ENCODE measurements at regions not wholly inside any gene's neighbourhood (a gene's known extent, or its start where the extent isn't known, plus 50 kb on each side); places are given as distances from the start of the nearest gene placed in this dataset.

DNA sequence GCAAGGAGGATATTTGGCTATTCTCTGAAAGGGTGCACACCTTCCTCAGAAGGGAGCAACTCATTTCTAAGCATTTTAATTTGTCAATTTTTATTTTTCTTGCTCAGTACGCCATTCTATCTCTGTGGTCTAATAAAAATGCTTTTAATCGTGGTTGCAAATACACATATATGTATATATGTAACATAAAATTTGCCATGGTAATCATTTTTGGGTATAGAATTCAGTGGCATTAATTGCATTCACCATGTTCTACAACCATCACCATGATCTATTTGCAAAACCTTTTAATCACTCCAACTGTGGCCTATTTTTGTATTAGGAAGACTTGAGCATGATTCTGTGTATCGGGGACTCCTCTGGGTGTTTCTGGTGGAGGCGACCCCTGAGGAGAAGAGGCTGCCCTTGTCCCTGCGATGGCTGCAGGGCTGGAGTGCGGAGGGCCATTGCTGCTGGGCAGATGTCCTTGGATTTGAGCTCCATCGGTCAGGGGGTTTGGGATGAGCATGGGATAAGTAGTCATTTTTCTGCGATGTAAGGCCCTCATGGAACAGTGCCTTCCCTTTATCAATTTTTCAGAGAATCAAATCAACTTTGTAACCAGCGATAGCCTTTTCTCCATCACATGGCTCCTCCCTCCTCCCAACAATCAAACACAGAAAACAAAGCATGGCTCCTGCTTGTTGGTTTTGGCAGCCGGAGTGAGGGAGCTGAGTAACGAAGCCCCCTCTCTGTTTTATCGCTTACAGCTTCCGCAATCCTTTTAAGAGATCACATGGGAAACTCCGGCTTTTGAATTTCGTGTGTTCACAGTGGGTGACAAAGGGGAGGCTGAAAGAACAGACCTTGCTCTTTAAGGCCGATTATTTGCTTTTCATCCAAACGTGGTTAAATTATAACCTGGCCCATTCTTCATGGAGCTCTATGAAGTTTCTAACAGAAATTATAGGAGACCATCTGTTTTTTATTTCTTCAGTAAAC is 187.3 kb downstream of the TENT4A start:
- no peak for DNase-seq (ENCODE audit: low read depth, low spot score)
- in situ Hi-C loops (cut with HindIII; ENCODE audit: low pct_unique_long_range_greater_than_20kb, low sequenced_read_pairs) = no loop called here

DNA sequence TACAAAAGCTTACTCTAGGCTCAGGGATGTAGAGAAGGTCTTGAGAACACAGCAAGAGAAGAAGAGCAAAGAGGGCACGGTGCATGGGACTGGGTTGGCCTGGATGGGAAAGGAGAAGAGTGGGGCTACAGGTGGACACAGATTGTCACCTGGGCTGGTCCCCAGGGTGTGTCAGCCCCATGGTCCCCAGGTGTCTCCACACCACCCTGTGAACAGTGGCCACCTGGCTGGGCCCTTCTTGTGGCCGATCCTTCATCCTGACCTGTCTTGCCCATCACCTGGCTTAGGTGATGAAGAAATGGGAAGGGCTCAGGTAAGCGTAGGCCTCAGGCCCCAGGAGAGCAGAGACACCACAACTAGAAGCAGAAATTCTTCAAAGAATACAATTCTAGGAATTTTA is 188.9 kb downstream of the TENT4A start:
- in situ Hi-C loops (cut with HindIII; ENCODE audit: low pct_unique_long_range_greater_than_20kb, low sequenced_read_pairs) = no loop called here
- no peak for DNase-seq (ENCODE audit: low read depth, low spot score)

DNA sequence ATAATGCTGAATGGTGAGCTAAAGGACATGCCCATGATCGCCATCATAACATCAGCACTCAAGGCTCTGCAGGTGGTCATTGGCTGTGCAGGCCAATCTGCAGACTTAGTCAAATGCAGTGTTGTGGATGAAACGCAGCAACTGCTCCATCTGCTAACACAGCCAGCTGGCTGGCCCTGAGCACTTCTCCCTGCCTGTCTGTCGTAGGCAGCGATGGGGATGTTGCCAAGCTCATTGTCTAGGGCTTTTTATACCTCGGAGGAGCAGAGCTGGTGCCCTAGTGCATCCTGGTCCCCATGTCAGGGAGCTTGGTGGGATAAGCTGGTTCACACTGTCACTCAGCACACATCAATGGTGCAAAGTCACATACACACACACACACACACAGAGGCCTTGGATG is 189.4 kb downstream of the TENT4A start:
- in situ Hi-C loops (cut with HindIII; ENCODE audit: low pct_unique_long_range_greater_than_20kb, low sequenced_read_pairs) = no loop called here
- no peak for DNase-seq (ENCODE audit: low read depth, low spot score)

DNA sequence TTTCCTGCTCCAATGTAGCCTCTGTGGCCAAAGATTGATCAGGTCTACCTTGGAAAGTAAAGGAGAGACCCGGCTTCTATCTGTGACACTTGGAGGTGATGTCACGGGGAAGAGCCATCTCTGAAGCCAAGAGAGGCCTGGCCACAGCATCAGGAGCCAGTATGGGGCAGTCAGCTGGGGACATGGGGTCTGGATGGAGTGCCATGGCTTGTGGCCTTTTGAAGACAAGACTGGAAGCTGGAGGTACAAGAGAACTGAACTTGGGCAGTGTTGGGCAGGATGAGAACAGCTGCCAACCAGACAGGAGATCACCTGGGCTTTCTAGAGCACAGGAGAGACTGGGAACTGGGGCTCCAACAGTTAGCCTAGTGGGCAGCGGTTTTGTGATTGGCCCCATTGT is 190.7 kb downstream of the TENT4A start:
- DNase-seq (ENCODE audit: low read depth, low spot score) = no peak
- in situ Hi-C loops (cut with HindIII; ENCODE audit: low pct_unique_long_range_greater_than_20kb, low sequenced_read_pairs) = no loop called here

DNA sequence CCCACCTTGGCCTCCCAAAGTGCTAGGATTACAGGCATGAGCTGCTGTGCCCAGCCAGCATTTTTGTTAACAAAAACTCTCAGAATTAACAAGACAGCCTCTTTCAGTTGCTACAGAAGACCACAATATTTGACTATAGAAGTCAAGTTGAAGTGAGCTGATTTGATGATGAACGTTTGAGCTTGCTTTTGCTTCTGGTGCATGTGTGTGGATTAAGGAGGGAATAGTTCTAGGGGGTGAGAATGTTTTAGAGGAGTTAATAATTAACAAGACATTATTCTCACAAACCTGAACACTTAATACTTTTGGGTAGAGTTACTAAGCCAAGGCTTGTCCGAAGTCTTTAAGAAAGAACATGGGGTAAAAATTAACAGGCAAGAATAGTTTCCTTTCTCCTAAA is 191.6 kb downstream of the TENT4A start:
- in situ Hi-C loops (cut with HindIII; ENCODE audit: low pct_unique_long_range_greater_than_20kb, low sequenced_read_pairs) = no loop called here
- DNase-seq (ENCODE audit: low read depth, low spot score) = no peak

DNA sequence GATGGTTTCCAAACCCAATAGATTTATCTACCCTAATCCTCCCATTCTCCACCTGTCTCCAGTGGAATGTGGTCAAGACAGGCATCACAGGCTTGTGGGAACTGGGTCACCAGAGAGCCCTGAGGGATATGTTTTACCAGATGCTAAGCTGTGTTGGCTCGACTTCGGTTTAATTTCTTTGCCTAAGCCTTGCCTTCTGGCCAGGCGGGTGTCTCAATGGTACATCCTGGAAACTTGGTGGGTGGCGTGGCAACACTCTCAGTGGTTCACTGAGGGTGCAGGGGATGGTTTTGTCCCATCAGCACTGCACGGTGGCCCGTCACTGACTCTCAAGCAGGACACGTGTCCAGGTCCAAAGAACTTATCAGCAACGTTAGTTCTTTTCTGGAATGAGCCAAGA is 192.2 kb downstream of the TENT4A start:
- in situ Hi-C loops (cut with HindIII; ENCODE audit: low pct_unique_long_range_greater_than_20kb, low sequenced_read_pairs) = no loop called here
- no peak for DNase-seq (ENCODE audit: low read depth, low spot score)

DNA sequence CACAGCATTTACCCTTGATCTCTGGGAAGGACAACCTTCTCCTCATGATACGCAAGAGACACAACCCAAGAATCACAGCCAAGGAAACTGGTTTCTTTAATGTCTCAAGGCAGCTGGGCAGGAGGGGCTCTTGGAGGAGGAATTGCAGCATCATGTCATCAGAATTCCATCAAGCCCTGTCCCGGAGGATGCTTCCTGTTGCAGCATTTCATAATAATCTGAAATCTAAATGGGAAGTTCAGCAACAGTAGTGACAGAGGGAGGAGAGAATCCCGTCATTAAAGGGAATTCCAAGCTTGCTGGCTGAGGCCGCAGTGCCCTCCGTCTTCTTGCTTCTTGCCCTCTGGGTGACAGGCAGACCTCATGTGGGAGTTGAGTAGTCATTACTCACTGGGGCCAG is 192.7 kb downstream of the TENT4A start:
- in situ Hi-C loops (cut with HindIII; ENCODE audit: low pct_unique_long_range_greater_than_20kb, low sequenced_read_pairs) = no loop called here
- DNase-seq (ENCODE audit: low read depth, low spot score) = no peak

DNA sequence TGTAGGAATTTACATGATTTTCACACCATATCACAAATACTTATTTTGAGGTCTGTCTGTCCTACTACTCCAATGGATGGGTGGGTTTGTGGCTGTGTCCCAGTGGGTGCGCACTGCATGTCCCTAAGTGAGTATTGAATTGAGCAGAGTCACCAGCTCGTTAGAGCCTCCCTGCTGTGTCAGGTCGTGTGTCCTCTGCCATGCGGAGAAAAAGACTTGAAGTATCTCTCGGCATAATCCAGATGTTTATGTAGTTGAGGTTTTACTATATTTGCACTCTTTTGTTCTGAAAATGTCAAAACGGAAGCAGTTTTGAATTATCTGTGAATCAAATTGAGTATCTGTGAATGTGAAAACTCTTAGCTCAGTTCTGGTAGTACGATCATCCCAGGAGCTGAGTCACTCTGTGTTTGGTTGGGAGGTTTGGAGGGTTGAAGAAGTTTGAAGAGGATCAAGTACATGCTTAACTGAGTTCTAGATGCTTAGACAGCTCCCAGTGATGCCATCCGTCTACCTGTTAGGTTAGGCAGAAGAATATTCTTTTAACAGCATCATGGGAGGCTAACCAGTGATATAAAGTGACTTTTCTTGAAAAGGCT is 194.2 kb downstream of the TENT4A start:
- in situ Hi-C loops (cut with HindIII; ENCODE audit: low pct_unique_long_range_greater_than_20kb, low sequenced_read_pairs) = no loop called here
- no peak for DNase-seq (ENCODE audit: low read depth, low spot score)

DNA sequence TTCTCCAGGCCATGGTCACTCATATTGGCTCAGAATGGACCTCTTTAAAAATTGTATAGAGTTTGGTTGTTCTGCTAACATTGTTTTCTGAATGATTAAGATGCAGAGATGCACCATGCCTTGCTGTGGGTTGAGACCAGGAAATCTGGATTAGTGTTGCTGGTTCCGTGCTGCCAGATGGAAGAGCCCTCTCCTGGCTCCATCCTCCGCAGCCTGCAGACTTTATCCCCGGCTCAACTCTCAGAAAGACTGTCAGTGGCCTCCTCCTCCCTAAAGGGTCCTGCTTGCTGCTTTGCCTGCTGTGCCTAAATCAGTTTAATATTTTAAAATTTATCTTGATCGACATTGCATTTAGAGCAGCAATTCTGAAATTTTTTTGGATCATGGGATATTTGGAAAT is 196.7 kb downstream of the TENT4A start:
- in situ Hi-C loops (cut with HindIII; ENCODE audit: low pct_unique_long_range_greater_than_20kb, low sequenced_read_pairs) = no loop called here
- DNase-seq (ENCODE audit: low read depth, low spot score) = no peak

DNA sequence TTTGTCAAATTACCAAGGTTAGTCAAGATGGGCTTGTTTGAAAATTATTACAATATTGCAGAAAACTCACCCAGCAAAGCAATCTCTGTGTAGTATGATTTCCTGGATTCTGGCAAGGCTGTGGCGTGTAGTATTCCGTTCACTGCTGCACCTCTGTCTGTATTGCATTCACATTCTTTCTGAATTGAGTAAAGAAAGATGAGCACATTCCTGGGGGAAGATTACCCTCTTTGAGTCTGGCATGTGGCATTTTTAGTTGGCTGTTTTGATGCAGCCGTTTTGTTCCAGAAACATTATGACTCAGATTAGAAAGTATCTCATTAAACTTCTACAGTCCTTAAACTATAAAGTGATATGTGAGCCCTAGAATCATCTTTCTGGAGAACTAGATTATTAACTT is 197.7 kb downstream of the TENT4A start:
- DNase-seq (ENCODE audit: low read depth, low spot score) = no peak

DNA sequence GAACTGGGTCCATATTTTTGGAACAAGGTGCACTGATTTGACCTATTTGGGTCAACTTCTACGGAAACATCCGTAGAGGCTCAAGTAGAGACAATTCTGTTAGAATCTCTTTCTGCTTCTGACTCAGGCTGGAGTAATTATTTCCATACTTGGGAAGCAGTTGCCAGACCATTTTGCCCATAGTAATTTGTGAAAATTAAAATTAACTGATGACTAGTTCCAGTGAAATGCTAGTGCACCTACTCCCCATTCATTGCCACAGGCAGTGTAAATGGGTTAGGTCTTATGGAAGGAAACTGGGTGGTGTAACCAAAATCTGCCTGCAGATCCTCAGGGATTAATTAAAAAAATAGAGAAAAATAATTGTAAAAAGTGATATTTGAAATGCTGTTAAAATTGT is 201.1 kb downstream of the TENT4A start:
- in situ Hi-C loops (cut with HindIII; ENCODE audit: low pct_unique_long_range_greater_than_20kb, low sequenced_read_pairs) = no loop called here
- DNase-seq (ENCODE audit: low read depth, low spot score) = no peak

More for the DNA sequence above, 197.7 kb downstream of the TENT4A start:
- in situ Hi-C loops (cut with HindIII; ENCODE audit: low pct_unique_long_range_greater_than_20kb, low sequenced_read_pairs) = no loop called here

DNA sequence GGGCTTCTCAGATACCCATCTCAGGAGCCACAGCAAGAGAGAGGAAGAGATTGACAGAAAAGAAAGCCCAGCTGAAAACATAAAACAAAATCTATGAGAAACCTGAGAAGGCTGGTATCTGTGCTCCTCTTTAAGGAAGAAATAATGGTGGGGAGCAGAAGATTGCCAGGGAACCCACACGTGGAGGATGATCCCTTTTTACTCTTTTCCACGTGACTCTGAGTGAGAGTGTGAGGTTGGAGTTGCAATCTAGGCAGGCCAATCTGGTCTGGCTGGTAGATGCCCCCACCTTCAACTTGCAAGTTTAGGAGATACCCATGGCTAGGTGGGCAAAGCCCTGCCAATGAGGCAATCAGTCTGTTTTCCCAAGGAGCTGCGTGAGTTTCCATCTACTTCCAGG is 202.3 kb downstream of the TENT4A start:
- DNase-seq (ENCODE audit: low read depth, low spot score) = no peak
- in situ Hi-C loops (cut with HindIII; ENCODE audit: low pct_unique_long_range_greater_than_20kb, low sequenced_read_pairs) = no loop called here

DNA sequence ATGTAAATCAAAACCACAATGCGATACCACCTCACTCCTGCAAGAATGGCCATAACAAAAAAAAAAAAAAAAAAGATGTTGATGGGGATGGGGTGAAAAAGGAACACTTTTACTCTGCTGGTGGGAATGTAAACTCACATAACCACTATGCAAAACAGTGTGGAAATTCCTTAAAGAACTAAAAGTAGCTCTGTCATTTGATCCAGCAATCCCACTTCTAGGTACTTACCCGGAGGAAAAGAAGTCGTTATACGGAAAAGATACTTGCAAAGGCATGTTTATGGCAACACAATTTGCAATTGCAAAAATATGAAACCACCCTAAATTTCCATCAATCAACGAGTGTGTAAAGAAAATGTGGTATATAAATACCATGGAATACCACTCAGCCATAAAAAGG is 205.0 kb downstream of the TENT4A start:
- in situ Hi-C loops (cut with HindIII; ENCODE audit: low pct_unique_long_range_greater_than_20kb, low sequenced_read_pairs) = no loop called here
- no peak for DNase-seq (ENCODE audit: low read depth, low spot score)

DNA sequence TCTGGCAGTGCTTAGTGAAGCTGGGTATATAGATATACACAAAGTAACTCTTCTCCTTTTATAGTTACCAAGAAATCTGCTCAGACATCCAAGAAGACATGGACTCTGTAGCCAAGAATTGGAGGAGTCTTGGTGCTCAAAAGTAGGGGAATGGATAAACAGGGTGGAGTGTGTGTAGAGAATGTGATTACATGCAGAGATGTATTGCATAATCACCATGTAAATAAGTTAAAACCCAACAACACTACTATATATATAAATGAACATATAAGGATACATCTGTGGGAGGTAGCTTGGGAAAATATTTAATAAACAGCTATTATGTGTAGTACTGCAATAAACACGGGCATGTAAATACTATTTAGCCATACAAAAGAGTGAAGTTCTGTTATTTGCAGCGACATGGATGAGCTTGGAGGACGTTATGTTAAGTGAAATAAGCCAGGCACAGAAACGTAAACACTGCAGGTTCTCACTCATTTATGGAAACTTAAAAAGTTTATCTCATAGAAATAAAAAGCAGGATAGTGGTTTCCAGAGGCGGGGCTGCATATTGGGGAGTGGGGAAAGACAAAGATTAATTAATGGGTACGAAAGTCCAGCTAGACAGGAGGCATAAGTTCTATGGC is 207.5 kb downstream of the TENT4A start:
- in situ Hi-C loops (cut with HindIII; ENCODE audit: low pct_unique_long_range_greater_than_20kb, low sequenced_read_pairs) = no loop called here
- no peak for DNase-seq (ENCODE audit: low read depth, low spot score)

DNA sequence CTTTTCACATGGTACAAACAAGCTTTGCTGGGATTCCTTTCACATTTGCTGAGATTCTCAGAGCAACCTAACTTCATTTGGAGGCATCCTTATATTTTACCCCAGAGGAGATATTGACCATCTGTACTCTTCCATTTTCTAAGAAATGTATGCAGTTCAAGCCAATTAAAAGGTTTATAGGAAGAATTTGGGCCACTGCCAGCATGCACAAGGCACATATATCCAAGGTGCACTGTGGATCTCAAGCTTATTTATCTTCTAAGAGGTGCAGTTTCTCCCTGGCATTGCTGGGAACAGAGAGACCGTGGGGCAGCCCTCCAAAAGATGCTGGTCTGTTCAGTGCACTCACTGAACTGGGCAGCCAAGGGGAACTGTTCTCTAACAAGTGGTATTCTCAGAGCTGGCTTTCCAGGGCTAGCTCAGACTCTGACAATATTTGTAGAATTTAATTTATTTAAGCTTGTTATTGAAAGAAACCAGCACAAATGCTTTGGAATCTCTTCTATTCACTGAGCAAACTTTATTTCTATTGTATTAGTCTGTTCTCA is 213.3 kb downstream of the TENT4A start:
- DNase-seq (ENCODE audit: low read depth, low spot score) = no peak
- in situ Hi-C loops (cut with HindIII; ENCODE audit: low pct_unique_long_range_greater_than_20kb, low sequenced_read_pairs) = no loop called here

DNA sequence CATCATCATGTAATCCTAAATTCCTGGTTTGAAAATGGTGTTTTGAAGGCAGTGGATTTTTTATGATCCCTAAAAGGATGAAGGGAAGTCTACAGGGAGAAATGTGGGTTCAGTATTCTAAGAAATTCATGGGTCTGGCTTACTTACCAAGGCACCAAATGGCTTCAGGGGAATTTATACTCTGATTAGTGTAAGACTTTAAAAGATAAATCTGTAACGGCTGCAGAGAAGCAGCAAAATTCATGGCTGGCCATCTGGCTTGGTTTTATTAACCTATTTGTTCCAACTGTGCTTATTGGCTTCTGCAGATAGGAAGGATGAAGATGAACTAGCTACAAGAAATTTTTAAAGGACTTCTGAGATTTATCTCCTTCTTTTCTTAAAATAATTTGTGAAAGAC is 222.8 kb downstream of the TENT4A start:
- DNase-seq (ENCODE audit: low read depth, low spot score) = no peak
- in situ Hi-C loops (cut with HindIII; ENCODE audit: low pct_unique_long_range_greater_than_20kb, low sequenced_read_pairs) = no loop called here

DNA sequence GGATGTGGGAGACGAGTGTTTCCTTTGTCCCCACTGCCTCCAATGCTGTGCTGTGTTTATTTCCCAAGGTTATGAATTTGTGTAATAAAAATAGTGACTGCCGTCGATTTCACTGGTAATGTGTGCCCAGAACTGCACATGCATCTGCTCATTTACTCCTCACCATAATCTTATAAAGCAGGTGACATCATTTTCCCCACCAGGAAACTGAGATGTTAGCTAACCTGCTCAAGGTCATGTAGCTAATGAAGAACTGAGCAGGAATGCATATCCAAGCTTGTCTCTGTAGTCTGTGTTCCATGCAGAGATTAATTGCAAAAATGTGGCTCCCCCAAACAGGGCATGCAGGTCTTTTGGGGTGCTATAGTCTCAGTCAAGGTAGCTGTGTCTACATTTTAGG is 224.4 kb downstream of the TENT4A start:
- DNase-seq (ENCODE audit: low read depth, low spot score) = no peak
- in situ Hi-C loops (cut with HindIII; ENCODE audit: low pct_unique_long_range_greater_than_20kb, low sequenced_read_pairs) = no loop called here

DNA sequence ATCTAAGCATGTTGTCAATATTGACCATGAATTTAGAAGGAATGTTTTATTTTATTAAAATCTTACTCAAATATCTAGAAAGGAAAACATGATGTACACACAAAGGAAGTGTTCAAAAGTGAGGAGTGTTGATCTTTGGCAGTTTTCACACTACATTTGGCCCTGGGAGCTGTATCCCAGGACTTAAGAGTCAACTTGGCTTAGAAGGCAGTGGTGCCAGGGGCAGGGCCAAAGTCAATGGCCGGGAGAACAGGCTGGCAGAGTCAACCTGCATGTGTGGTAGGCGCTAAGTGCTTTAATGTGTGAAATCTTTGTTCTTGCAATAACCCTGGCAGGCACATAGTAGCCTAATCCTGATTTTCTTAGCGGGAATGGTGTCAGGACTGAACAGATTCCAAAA is 228.4 kb downstream of the TENT4A start:
- DNase-seq (ENCODE audit: low read depth, low spot score) = no peak
- in situ Hi-C loops (cut with HindIII; ENCODE audit: low pct_unique_long_range_greater_than_20kb, low sequenced_read_pairs) = no loop called here

Measured in SK-MEL-5 (cell line).